ENCODE measurements at regions not wholly inside any gene's neighbourhood (a gene's known extent, or its start where the extent isn't known, plus 50 kb on each side); places are given as distances from the start of the nearest gene placed in this dataset.

DNA sequence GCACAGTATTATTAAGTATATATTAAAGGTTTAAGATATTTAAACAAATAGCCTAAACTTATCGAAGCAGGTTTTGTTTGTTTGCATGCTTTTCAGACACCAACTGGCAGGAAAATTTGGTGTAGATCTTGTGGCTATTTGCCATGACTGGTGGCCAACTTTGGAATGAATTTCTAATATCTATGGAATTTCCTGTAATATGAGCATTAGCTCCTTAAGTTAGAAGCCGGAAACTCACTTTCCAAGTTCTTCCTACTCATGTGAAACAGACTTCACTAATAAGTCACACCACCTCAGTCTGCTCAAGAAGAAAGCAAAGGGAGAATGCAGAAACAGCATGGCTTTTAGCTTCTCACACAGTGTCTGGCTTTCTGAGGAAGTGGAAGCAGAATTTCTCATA lies 563.9 kb downstream of the GRXCR1 start:
- Histone ChIP-seq H3K9me3 (ENCODE audit: insufficient read depth, low read length) (no peaks in the 10 kb centered on the region), H3K27ac (ENCODE audit: low read depth, low read length) (no peak overlapping the region), H3K9me2 (replicated peaks; ENCODE audit: insufficient read depth, low read length) (no peaks in the 10 kb centered on the region)

GRCh38 chr4:43457866-43458265 lies 565.4 kb downstream of the GRXCR1 start:
- H3K79me2 ChIP-seq (ENCODE audit: insufficient read depth, low read length) = no peaks in the 10 kb centered on the region
- H3K9me2 ChIP-seq (replicated peaks; ENCODE audit: insufficient read depth, low read length) = no peaks in the 10 kb centered on the region
- H3K9ac ChIP-seq (ENCODE audit: low read length) = no peak overlapping the region
- H3K9me3 ChIP-seq (ENCODE audit: insufficient read depth, low read length) = no peaks in the 10 kb centered on the region
- H3F3A ChIP-seq (ENCODE audit: insufficient read depth) = 0 out of 2 replicates have a peak, but pooled peaks cover 3% of the 10 kb centered on the region
- H3K4me3 ChIP-seq (ENCODE audit: insufficient read depth, low read length, poor library complexity, severe bottlenecking) = no peak overlapping the region
- no peaks in the 10 kb centered on the region for H3K36me3 ChIP-seq (ENCODE audit: low read length)
- no peak overlapping the region for H3K4me2 ChIP-seq (ENCODE audit: low read depth, low read length, poor library complexity, severe bottlenecking)
- no peak overlapping the region for H2AFZ ChIP-seq (ENCODE audit: low read depth, low read length, severe bottlenecking)
- H4K20me1 ChIP-seq (ENCODE audit: low read depth, low read length) = no peaks in the 10 kb centered on the region
- no peak overlapping the region for H3K27ac ChIP-seq (ENCODE audit: low read depth, low read length)
- no peaks in the 10 kb centered on the region for H3K27me3 ChIP-seq (ENCODE audit: low read length)
- no peak for TF ChIP-seq EZH2phosphoT487 (conservative IDR thresholded peaks at IDR 0.05; ENCODE audit: low read length)
- TF ChIP-seq, protein P1, sequence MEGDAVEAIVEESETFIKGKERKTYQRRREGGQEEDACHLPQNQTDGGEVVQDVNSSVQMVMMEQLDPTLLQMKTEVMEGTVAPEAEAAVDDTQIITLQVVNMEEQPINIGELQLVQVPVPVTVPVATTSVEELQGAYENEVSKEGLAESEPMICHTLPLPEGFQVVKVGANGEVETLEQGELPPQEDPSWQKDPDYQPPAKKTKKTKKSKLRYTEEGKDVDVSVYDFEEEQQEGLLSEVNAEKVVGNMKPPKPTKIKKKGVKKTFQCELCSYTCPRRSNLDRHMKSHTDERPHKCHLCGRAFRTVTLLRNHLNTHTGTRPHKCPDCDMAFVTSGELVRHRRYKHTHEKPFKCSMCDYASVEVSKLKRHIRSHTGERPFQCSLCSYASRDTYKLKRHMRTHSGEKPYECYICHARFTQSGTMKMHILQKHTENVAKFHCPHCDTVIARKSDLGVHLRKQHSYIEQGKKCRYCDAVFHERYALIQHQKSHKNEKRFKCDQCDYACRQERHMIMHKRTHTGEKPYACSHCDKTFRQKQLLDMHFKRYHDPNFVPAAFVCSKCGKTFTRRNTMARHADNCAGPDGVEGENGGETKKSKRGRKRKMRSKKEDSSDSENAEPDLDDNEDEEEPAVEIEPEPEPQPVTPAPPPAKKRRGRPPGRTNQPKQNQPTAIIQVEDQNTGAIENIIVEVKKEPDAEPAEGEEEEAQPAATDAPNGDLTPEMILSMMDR (IDR thresholded peaks at IDR 0.05; ENCODE audit: insufficient read depth, low read length, poor library complexity, severe bottlenecking) = no peak

More for the DNA sequence above, 563.9 kb downstream of the GRXCR1 start:
- no peaks in the 10 kb centered on the region for H4K20me1 ChIP-seq (ENCODE audit: low read depth, low read length)
- H3K79me2 ChIP-seq (ENCODE audit: insufficient read depth, low read length) = no peaks in the 10 kb centered on the region
- TF ChIP-seq, protein P1 (IDR thresholded peaks at IDR 0.05; ENCODE audit: insufficient read depth, low read length, poor library complexity, severe bottlenecking) = no peak
- no peak for TF ChIP-seq EZH2phosphoT487 (conservative IDR thresholded peaks at IDR 0.05; ENCODE audit: low read length)
- no peak overlapping the region for H3K4me2 ChIP-seq (ENCODE audit: low read depth, low read length, poor library complexity, severe bottlenecking)
- no peak overlapping the region for H3K4me3 ChIP-seq (ENCODE audit: insufficient read depth, low read length, poor library complexity, severe bottlenecking)
- no peak overlapping the region for H3K9ac ChIP-seq (ENCODE audit: low read length)
- 0 out of 2 replicates have a peak, but pooled peaks cover 3% of the 10 kb centered on the region for H3F3A ChIP-seq (ENCODE audit: insufficient read depth)
- no peaks in the 10 kb centered on the region for H3K27me3 ChIP-seq (ENCODE audit: low read length)
- no peak overlapping the region for H2AFZ ChIP-seq (ENCODE audit: low read depth, low read length, severe bottlenecking)
- H3K36me3 ChIP-seq (ENCODE audit: low read length) = no peaks in the 10 kb centered on the region

GRCh38 chr4:43458293-43458692 lies 565.8 kb downstream of the GRXCR1 start:
- H2AFZ ChIP-seq (ENCODE audit: low read depth, low read length, severe bottlenecking) = no peak overlapping the region

More at GRCh38 chr4:43458293-43458692, 565.8 kb downstream of the GRXCR1 start:
- H3K9me3 ChIP-seq (ENCODE audit: insufficient read depth, low read length) = no peaks in the 10 kb centered on the region
- no peak overlapping the region for H3K9ac ChIP-seq (ENCODE audit: low read length)
- no peaks in the 10 kb centered on the region for H3K79me2 ChIP-seq (ENCODE audit: insufficient read depth, low read length)
- H3K27me3 ChIP-seq (ENCODE audit: low read length) = no peaks in the 10 kb centered on the region
- H3K36me3 ChIP-seq (ENCODE audit: low read length) = no peaks in the 10 kb centered on the region
- no peaks in the 10 kb centered on the region for H3F3A ChIP-seq (ENCODE audit: insufficient read depth)
- no peak overlapping the region for H3K4me2 ChIP-seq (ENCODE audit: low read depth, low read length, poor library complexity, severe bottlenecking)
- H3K4me3 ChIP-seq (ENCODE audit: insufficient read depth, low read length, poor library complexity, severe bottlenecking) = no peak overlapping the region
- H3K9me2 ChIP-seq (replicated peaks; ENCODE audit: insufficient read depth, low read length) = no peaks in the 10 kb centered on the region
- no peak overlapping the region for H3K27ac ChIP-seq (ENCODE audit: low read depth, low read length)
- TF ChIP-seq, protein P1 (IDR thresholded peaks at IDR 0.05; ENCODE audit: insufficient read depth, low read length, poor library complexity, severe bottlenecking) = no peak
- TF ChIP-seq EZH2phosphoT487 (conservative IDR thresholded peaks at IDR 0.05; ENCODE audit: low read length) = no peak
- no peaks in the 10 kb centered on the region for H4K20me1 ChIP-seq (ENCODE audit: low read depth, low read length)

Data from SU-DHL-6 (cell line).